SK-N-SH (cell line): ENCODE measurements at regions not wholly inside any gene's neighbourhood (a gene's known extent, or its start where the extent isn't known, plus 50 kb on each side); places are given as distances from the start of the nearest gene placed in this dataset.

Experiments
- EP300 ChIP-seq, 2 experiments: IDR thresholded peaks; 2 replicates each; pipeline versions ENCODE4 v1.4.0 to v1.6.1; 2012; ENCODE audit warnings: borderline replicate concordance in 1 of 2, low read depth in 1 of 2, low read length in 1 of 2
- MXI1 ChIP-seq: IDR thresholded peaks from 2 replicates; pipeline ENCODE4 v1.6.1; 2012; ENCODE audit warnings: mild to moderate bottlenecking, low read depth, low read length, improper control_type of control experiment
- TF ChIP-seq, protein P1 (sequence below): fragments of 200-600 bp; sonication (generic); IDR thresholded peaks from 2 replicates; pipeline ENCODE4 v1.6.1; 2017; ENCODE audit warnings: antibody characterized with exemption, mild to moderate bottlenecking, moderate library complexity
- TF ChIP-seq, protein P2 (sequence below): IDR thresholded peaks from 2 replicates; pipeline ENCODE4 v1.4.0; 2012; ENCODE audit warnings: low read depth

DNA sequence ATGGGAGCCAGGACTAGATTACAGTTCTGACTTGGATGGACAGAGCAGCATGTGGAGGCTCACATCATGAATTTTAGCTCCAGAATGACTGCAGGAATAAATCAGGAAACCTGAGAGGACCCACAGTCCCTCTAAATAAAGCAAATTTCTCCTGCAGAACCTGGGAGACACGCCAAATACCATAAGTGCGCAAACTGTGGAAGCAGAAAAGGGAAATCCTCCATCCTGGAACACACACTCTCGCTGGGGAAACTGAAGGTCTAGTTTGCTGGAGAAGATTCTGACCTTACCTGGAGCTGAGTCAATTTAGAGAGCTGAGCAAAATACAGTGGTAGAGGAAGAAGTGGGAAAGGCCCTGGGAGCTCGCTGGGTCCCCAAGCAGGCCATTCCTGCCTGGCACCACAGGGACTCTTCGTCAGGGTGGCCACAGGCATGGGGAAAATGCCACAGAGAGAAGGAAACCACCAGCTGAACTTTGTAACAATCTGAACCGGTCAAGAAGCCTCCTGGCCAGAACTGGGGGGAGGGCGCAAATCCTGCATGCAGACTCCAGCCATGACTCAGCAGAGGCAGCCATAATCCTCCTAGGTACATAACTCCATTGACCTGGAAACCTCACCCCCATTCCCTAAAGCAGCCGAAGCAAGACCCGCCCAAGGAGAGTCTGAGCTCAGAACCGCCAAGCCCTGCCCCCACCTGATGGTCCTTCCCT is 390.9 kb downstream of the LRRC70 start:
- TF ChIP-seq, protein P1, sequence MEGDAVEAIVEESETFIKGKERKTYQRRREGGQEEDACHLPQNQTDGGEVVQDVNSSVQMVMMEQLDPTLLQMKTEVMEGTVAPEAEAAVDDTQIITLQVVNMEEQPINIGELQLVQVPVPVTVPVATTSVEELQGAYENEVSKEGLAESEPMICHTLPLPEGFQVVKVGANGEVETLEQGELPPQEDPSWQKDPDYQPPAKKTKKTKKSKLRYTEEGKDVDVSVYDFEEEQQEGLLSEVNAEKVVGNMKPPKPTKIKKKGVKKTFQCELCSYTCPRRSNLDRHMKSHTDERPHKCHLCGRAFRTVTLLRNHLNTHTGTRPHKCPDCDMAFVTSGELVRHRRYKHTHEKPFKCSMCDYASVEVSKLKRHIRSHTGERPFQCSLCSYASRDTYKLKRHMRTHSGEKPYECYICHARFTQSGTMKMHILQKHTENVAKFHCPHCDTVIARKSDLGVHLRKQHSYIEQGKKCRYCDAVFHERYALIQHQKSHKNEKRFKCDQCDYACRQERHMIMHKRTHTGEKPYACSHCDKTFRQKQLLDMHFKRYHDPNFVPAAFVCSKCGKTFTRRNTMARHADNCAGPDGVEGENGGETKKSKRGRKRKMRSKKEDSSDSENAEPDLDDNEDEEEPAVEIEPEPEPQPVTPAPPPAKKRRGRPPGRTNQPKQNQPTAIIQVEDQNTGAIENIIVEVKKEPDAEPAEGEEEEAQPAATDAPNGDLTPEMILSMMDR = no peak
- no peak for TF ChIP-seq EP300 (IDR thresholded peaks at IDR 0.05; ENCODE audit: borderline replicate concordance in 1 of 2, low read depth in 1 of 2, low read length in 1 of 2)
- TF ChIP-seq, protein P2, sequence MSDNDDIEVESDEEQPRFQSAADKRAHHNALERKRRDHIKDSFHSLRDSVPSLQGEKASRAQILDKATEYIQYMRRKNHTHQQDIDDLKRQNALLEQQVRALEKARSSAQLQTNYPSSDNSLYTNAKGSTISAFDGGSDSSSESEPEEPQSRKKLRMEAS = no peak
- TF ChIP-seq MXI1 = no peak
